HG03575 (cell line): ENCODE measurements at regions not wholly inside any gene's neighbourhood (a gene's known extent, or its start where the extent isn't known, plus 50 kb on each side); places are given as distances from the start of the nearest gene placed in this dataset.

Experiments
- ATAC-seq: cut with Tn5 transposase; IDR thresholded peaks from one replicate; pipeline ENCODE4 v1.9.1; 2021; ENCODE audit not compliant: unreplicated experiment, insufficient number of reproducible peaks, low FRiP score; ENCODE audit errors: extremely low read depth

GRCh38 chr6:18584372-18584771 is 197.2 kb downstream of the RNF144B start:
- ATAC-seq: no peak

DNA sequence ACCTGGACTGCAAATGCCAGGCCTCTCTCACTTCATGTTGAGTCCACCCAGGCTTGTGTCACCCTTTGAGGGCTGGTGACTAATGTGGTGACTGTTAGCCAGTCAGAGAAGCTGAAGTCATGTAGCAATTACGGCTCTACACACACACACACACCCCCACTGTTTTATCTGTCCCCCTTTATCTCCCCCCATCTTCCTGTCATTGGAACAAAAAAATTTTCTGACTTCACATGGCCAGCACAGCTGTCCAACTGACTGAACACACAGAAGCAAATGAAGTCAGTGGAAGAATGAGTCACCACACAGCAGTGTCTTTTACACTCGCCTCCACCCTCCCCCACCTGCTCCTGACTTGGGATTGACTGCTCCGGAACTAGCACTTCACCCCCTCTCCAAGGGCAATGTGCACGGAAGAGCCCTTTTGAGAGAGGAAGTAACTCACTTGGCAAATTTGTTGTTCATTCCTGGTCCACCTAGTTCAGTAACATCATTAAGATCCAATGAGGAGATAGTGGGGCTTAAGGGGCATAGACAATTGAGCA is 198.0 kb downstream of the RNF144B start:
- no peak for ATAC-seq

DNA sequence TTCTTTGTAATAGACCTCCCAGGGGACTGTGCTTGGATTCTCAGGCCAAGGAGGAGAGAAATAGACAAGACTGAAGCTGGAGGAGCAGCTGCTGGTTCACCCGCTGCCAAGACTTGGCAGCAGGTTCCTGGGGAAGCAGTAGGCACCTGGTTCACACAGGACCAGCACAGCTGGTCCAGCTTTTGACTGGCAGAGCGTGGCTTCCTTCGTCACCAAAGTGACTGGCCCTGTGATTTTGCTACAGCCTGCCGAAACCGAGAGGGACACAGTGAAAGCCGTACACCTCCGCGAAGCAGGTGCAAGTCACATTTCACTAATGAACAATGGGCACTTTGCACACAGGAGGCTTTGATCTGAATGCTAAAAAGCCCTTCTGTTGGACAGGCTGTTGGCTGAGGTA is 199.0 kb downstream of the RNF144B start:
- no peak for ATAC-seq

GRCh38 chr6:18595774-18596530 is 208.8 kb downstream of the RNF144B start:
- ATAC-seq: no peak

- ATAC-seq: no peak
These were observed 209.3 kb downstream of the RNF144B start for GRCh38 chr6:18596531-18596835.

DNA sequence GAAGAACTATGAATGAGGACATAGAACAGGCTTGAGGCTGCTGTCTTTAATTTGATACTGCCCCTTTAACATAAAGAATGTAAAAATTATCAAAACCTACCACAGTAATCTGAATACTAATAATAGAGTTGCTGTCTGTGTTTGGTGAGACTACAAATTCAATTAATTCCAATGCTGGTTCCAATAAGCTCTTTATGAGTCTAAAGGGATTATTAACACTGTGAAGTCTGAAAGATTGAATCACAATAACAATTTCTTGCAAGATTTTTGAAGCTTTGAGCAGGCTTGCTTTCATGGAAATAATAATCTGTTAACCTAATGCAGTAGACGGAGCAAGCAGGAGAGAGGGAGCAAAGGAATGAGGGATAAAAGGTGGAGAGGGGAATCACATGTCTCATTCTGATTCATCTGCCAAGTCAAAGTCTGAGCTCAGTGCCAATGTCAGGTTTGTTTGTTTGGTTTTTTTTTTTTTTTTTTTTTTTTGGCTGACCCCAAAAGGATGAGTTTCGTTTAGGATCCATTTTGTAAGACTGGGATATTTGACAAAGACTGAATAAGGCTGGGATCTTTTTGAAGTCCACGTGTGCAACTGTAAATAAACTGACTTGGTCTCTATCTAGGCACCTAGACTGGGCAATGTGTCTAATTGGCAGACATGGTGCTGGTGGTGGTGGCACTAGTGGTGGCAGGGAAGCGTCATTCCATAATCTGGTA is 211.6 kb downstream of the RNF144B start:
- ATAC-seq: no peak

GRCh38 chr6:18600255-18600654 is 213.1 kb downstream of the RNF144B start:
- ATAC-seq: no peak

GRCh38 chr6:18601516-18602020 is 214.4 kb downstream of the RNF144B start:
- no peak for ATAC-seq

DNA sequence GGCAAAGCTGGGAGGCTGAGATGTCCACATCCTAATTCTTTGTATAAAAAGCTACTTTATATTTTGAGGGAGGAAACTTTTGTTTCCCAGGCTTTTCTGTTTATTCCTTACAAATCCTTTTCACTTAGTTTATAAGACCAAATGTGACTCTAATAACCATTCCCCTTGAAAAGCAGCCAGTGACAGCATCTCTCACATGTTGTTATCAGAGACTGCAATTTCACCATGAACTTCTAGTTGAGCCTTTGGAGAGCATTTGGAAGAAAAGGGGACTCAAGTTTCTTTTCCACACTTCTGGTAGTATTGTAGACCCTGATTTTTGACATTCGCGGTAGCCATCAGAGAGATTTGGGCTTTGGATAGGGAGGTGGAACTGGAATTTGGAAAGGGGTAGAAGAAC is 215.8 kb downstream of the RNF144B start:
- ATAC-seq: no peak

- no peak for ATAC-seq
These were observed 216.2 kb downstream of the RNF144B start for GRCh38 chr6:18603361-18603760.

DNA sequence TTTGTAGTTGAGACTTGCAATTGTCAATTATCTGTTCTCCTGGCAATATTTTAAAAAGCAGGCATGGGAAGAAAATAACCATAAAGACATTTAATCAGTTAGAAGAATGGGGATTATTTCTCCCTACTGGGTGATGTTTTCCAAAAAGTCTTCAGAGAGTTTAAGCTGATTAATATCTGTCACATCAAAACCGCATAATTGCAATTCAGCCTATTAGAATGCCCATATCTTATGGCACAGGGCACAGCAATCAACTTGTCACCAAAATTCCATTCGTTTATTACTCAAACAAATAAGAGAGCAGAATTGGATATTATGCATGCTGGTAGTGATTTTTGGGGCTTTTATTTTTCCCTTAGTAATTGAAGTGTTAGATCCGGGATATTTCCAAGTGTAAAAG is 218.7 kb downstream of the RNF144B start:
- ATAC-seq: no peak

GRCh38 chr6:18609715-18610114 is 222.6 kb downstream of the RNF144B start:
- no peak for ATAC-seq

GRCh38 chr6:18613319-18613925 is 226.3 kb downstream of the RNF144B start:
- ATAC-seq: no peak

DNA sequence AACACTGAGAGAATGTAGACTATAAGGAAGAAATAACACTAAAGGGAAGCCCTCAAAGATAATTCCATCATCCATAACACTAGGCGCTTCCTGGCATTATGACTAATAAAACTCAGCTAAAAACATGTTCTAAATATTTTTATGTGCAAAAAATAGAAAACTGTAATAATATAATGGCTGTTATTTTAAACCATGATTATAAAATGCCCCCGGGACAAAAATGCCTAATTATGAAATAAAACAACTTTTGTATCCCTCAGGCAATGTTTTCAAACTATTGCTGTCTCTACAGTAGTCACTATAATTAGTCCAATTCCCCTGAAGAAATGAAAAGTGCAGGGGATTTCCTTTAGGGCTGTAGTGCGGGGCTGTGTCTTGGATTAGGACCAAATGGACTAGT is 242.4 kb downstream of the RNF144B start:
- no peak for ATAC-seq

DNA sequence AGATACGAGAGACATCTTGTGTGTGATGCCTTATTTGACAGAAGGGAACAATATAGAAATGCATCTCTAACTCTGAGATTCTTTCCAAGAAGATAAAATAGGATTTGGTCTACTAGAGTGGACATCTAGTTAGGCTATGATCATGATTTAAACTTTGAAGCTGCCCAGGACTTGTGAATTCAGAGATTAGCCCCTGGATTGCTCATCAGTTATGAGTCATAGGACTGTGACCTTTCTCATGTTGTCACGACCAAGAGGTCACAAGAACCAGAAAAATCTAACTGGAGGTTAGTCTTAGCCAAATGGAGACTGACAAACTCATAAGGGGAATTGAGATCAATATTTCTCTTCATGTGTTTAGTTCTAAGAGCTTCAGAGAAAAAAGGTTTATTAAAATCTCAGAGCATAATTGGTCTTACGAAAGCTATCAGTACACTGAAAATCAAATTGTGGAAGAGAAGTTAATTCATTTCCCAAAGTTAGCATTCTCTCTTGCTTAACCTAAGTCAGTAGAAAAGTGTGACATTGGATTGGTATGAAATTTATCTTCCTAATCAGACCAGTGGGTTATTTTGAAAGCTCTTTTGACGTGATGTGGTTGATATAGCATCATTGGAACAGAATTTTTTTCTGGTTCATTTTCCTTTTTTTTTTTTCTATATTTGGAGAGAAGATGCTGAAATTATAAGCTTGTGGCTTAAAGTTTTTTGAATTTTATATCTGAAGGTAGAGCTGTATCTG is 245.7 kb downstream of the RNF144B start:
- no peak for ATAC-seq

- no peak for ATAC-seq
These were observed 247.8 kb downstream of the RNF144B start for GRCh38 chr6:18634912-18635311.

DNA sequence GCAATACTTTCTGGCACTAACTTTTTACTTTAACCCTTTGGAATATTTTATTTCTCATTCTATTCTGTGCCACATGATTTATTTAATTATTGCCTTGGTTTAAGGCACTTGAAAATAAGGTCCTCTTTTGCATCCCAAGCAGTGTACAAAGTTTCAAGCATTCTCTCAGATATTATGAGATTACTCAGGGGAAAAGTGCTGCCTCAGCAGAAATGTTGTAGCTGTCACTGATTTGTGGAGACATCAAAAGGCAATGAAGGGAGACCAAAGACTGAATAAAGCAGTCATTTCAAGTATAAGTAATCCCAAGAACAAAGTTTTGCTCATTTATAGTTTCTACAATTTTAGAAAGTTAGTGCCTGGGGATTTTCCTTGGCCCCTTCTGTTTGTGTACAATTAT is 253.0 kb downstream of the RNF144B start:
- ATAC-seq: no peak

- ATAC-seq: no peak
These were observed 253.6 kb downstream of the RNF144B start for GRCh38 chr6:18640754-18641153.

DNA sequence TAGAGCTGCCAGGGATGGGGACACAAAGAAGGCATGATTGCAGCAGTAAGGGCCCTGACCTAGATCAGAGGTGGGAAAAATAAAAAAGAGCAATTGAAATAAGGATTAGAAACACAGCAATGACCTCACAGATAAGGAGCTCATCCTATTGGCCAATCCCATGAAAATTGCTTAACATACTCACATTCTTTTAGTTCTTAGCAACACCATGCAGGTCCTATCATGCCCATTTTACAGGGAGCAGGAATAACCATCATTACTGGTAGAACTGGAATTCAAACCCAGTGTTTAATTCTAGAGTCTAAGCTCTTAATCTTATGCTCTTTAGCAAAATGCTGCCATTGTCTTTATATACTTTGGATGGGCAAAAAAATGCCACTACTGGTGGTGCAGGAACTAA is 267.7 kb downstream of the RNF144B start:
- ATAC-seq: no peak
